ENCODE measurements at regions not wholly inside any gene's neighbourhood (a gene's known extent, or its start where the extent isn't known, plus 50 kb on each side); places are given as distances from the start of the nearest gene placed in this dataset.
"Not testable (repeated sequence)": the region's sequence is repeated elsewhere in the genome, so short reads cannot be mapped to it uniquely, and the experiment has no call there.

- ATAC-seq (no peak), DNase-seq (no peak)
- H3K4me3 ChIP-seq: no peak overlapping the region
- no peaks in the 10 kb centered on the region for H3K4me1 ChIP-seq
- H3K36me3 ChIP-seq: no peaks in the 10 kb centered on the region
- H3K9me3 ChIP-seq: peaks cover 0 to 3% of the 10 kb centered on the region in 2 donors
- no peaks in the 10 kb centered on the region for H3K27me3 ChIP-seq
- no peak overlapping the region for H3K27ac ChIP-seq
- no peak for TF ChIP-seq CTCF (IDR thresholded peaks at IDR 0.05)
- intact Hi-C loops (cut with DNase I): no loop called here
These were observed 262.6 kb upstream of the ZNF385D start for GRCh38 chr3:22013641-22014040.

- ATAC-seq: no peak
- H3K4me1 ChIP-seq: no peaks in the 10 kb centered on the region
- no peak for DNase-seq
- H3K9me3 ChIP-seq: peaks cover 0 to 2% of the 10 kb centered on the region in 2 donors
- H3K4me3 ChIP-seq: no peak overlapping the region
- no peaks in the 10 kb centered on the region for H3K27me3 ChIP-seq
- intact Hi-C loops (cut with DNase I): no loop called here
- H3K36me3 ChIP-seq: no peaks in the 10 kb centered on the region
- no peak for TF ChIP-seq CTCF (IDR thresholded peaks at IDR 0.05)
- H3K27ac ChIP-seq: no peak overlapping the region
These were observed 265.2 kb upstream of the ZNF385D start for GRCh38 chr3:22016197-22016596.

GRCh38 chr3:22024638-22025037 is 273.6 kb upstream of the ZNF385D start:
- H3K4me3 ChIP-seq; H3K4me1 ChIP-seq; DNase-seq; H3K27ac ChIP-seq; H3K36me3 ChIP-seq; H3K27me3 ChIP-seq; intact Hi-C loops (cut with DNase I); ATAC-seq: not testable (repeated sequence)
- H3K9me3 ChIP-seq: peaks cover 0 to 12% of the 10 kb centered on the region in 2 donors

DNA sequence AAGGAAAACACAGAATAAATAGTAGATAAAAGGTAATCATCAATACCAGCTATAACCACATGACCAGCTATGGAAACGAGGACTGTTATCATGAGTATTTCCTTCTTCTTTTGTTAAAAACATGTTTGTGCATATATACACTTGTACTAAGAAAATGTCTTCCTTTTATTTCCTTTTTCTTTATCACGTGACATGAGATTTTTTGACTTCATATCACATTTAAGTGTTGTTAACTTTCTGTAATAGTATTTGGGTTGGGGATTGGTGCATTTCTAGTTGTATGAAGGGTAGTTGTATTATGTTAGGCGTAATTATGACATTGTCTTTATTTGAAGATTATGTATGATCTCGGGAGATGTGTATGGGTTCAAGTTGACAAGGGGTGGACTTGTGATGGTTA is 278.5 kb upstream of the ZNF385D start:
- Histone ChIP-seq H3K4me3 (no peak overlapping the region), H3K27ac (no peak overlapping the region), H3K4me1 (no peaks in the 10 kb centered on the region), H3K36me3 (no peaks in the 10 kb centered on the region), H3K9me3 (peaks cover 0 to 15% of the 10 kb centered on the region in 2 donors), H3K27me3 (no peaks in the 10 kb centered on the region)
- no peak for ATAC-seq
- TF ChIP-seq CTCF (IDR thresholded peaks at IDR 0.05): no peak
- intact Hi-C loops (cut with DNase I): no loop called here
- no peak for DNase-seq

GRCh38 chr3:22039161-22039560 is 288.2 kb upstream of the ZNF385D start:
- no peak for TF ChIP-seq CTCF (IDR thresholded peaks at IDR 0.05)
- ATAC-seq (no peak), DNase-seq (no peak)
- H3K36me3 ChIP-seq: no peaks in the 10 kb centered on the region
- no peaks in the 10 kb centered on the region for H3K4me1 ChIP-seq
- intact Hi-C loops (cut with DNase I): no loop called here
- no peak overlapping the region for H3K27ac ChIP-seq
- H3K4me3 ChIP-seq: no peak overlapping the region
- no peaks in the 10 kb centered on the region for H3K27me3 ChIP-seq
- H3K9me3 ChIP-seq: no peaks in the 10 kb centered on the region

- Histone ChIP-seq H3K4me3 (no peak overlapping the region), H3K4me1 (no peaks in the 10 kb centered on the region), H3K27me3 (no peaks in the 10 kb centered on the region), H3K9me3 (no peaks in the 10 kb centered on the region), H3K27ac (no peak overlapping the region), H3K36me3 (no peaks in the 10 kb centered on the region)
- ATAC-seq: no peak
- no peak for DNase-seq
- intact Hi-C loops (cut with DNase I): no loop called here
- TF ChIP-seq CTCF (IDR thresholded peaks at IDR 0.05): no peak
These were observed 289.1 kb upstream of the ZNF385D start for GRCh38 chr3:22040150-22040549.

All from left lung (tissue), 4 donors.